ENCODE measurements at regions not wholly inside any gene's neighbourhood (a gene's known extent, or its start where the extent isn't known, plus 50 kb on each side); places are given as distances from the start of the nearest gene placed in this dataset.

GRCh38 chr6:126529637-126530362 is 189.9 kb downstream of the CENPW start:
- DNase-seq: no peak

- no peak for DNase-seq
Measured at GRCh38 chr6:126530775-126531174, 190.9 kb downstream of the CENPW start.

- DNase-seq: no peak
Measured at GRCh38 chr6:126531286-126531685, 191.4 kb downstream of the CENPW start.

- DNase-seq: no peak
Measured at GRCh38 chr6:126531840-126532239, 191.9 kb downstream of the CENPW start.

GRCh38 chr6:126534401-126534800 is 194.5 kb downstream of the CENPW start:
- DNase-seq: no peak

GRCh38 chr6:126535138-126535537 is 195.2 kb downstream of the CENPW start:
- no peak for DNase-seq

GRCh38 chr6:126535595-126535994 is 195.7 kb downstream of the CENPW start:
- no peak for DNase-seq

- no peak for DNase-seq
Measured at GRCh38 chr6:126537061-126537816, 197.3 kb downstream of the CENPW start.

- DNase-seq: no peak
Measured at GRCh38 chr6:126539022-126539421, 199.1 kb downstream of the CENPW start.

GRCh38 chr6:126540161-126540560 is 200.2 kb downstream of the CENPW start:
- no peak for DNase-seq

GRCh38 chr6:126541806-126542491 is 202.0 kb downstream of the CENPW start:
- no peak for DNase-seq

- DNase-seq: no peak
Measured at GRCh38 chr6:126546541-126547120, 206.7 kb downstream of the CENPW start.

- DNase-seq: no peak
Measured at GRCh38 chr6:126548300-126548699, 208.4 kb downstream of the CENPW start.

- no peak for DNase-seq
Measured at GRCh38 chr6:126550323-126550722, 210.4 kb downstream of the CENPW start.

- no peak for DNase-seq
Measured at GRCh38 chr6:126551832-126552231, 211.9 kb downstream of the CENPW start.

GRCh38 chr6:126553854-126554253 is 213.9 kb downstream of the CENPW start:
- DNase-seq: no peak

- no peak for DNase-seq
Measured at GRCh38 chr6:126570507-126570906, 230.6 kb downstream of the CENPW start.

- no peak for DNase-seq
Measured at GRCh38 chr6:126574301-126574700, 234.4 kb downstream of the CENPW start.

- DNase-seq: no peak
Measured at GRCh38 chr6:126581316-126581715, 241.4 kb downstream of the CENPW start.

GRCh38 chr6:126600258-126600916 is 260.5 kb downstream of the CENPW start:
- DNase-seq: no peak

GRCh38 chr6:126603410-126603809 is 263.5 kb downstream of the CENPW start:
- no peak for DNase-seq

GRCh38 chr6:126605089-126605488 is 265.2 kb downstream of the CENPW start:
- DNase-seq: no peak

GRCh38 chr6:126607289-126607688 is 267.4 kb downstream of the CENPW start:
- no peak for DNase-seq
